HCT116 (cell line): ENCODE measurements at regions not wholly inside any gene's neighbourhood (a gene's known extent, or its start where the extent isn't known, plus 50 kb on each side); places are given as distances from the start of the nearest gene placed in this dataset.

Source experiments
- ATAC-seq: fragments of 200-7000 bp; cut with Tn5 transposase; 2 replicates; pipeline ENCODE4 v1.9.1; 2020; ENCODE audit warnings: mild to moderate bottlenecking, moderate library complexity
- BruUV-seq: library from RNA; stranded (reverse); fragments of 400-500 nt; replicated peaks from 2 replicates; lab custom pipeline; 2021; lab: Mats Ljungman, UMichigan
- CTCF ChIA-PET: fragments of 300-600 bp; sonication (Branson Sonifier 250); formaldehyde crosslinking; loops from one replicate; lab custom pipeline; 2021; ENCODE audit warnings: antibody characterized with exemption; lab: Charles Lee
- POLR2A ChIA-PET: fragments of 300-600, 350-600 bp; sonication (Branson Sonifier 250); formaldehyde crosslinking; loops from one replicate; lab custom pipeline; 2021; ENCODE audit warnings: antibody characterized with exemption; lab: Charles Lee
- RAD21 ChIA-PET, 2 experiments: fragments of 300-600 bp; sonication (Branson Sonifier 250); formaldehyde crosslinking; loops; one replicate each; lab custom pipeline; 2023; ENCODE audit warnings: low total read pairs in 2 of 2; ENCODE audit not compliant: uncharacterized antibody in 2 of 2, unreplicated experiment in 2 of 2, low non-redundant PET in 1 of 2; lab: Charles Lee
- DNase-seq: peaks from one replicate; pipeline ENCODE4 v3.0.0-alpha.2; 2010; ENCODE audit warnings: low read depth, low spot score
- H2AFZ ChIP-seq: fragments of 200-600 bp; shearing (Covaris generic), sonication (generic); 2 replicates; pipeline ENCODE4 v1.6.1; 2017; ENCODE audit warnings: low read depth, mixed run types, mixed read lengths, antibody characterized with exemption, low read length; ENCODE audit not compliant: poor library complexity, severe bottlenecking
- H3K27ac ChIP-seq: 2 replicates; pipeline ENCODE4 v1.5.1; 2012; ENCODE audit warnings: low read depth, low read length
- H3K27me3 ChIP-seq: fragments of 200-600 bp; sonication (generic); 2 replicates; pipeline ENCODE4 v1.6.1; 2016; ENCODE audit warnings: mixed run types, low read length, mixed read lengths; ENCODE audit not compliant: insufficient read depth
- H3K36me3 ChIP-seq, 2 experiments: fragments of 200-500 bp in 1 of 2; fragments of 200-600 bp in 1 of 2; sonication (Bioruptor generic) in 1 of 2; sonication (generic) in 1 of 2; 2 replicates each; pipeline versions ENCODE4 v1.5.1 to v1.6.1; 2014 to 2016; ENCODE audit warnings: low read length in 2 of 2, inconsistent platforms in 1 of 2, mixed read lengths in 1 of 2, mixed run types in 1 of 2; ENCODE audit not compliant: insufficient read depth in 2 of 2, control insufficient read depth in 1 of 2
- H3K4me1 ChIP-seq, 2 experiments: fragments of 200-600 bp in 1 of 2; sonication (generic) in 1 of 2; 2 replicates each; pipeline versions ENCODE4 v1.5.1 to v1.6.1; 2012 to 2017; ENCODE audit warnings: low read length in 2 of 2, inconsistent platforms in 1 of 2, mild to moderate bottlenecking in 1 of 2, mixed read lengths in 1 of 2, mixed run types in 1 of 2, moderate library complexity in 1 of 2; ENCODE audit not compliant: insufficient read depth in 2 of 2, control insufficient read depth in 1 of 2
- H3K4me2 ChIP-seq: fragments of 200-600 bp; sonication (generic); 2 replicates; pipeline ENCODE4 v1.6.1; 2017; ENCODE audit warnings: mixed run types, low read length, mixed read lengths
- H3K4me3 ChIP-seq, 2 experiments: fragments of 200-600 bp in 1 of 2; sonication (generic) in 1 of 2; replicated peaks in 1 of 2; 2 replicates each; pipeline ENCODE4 v1.5.1; 2011 to 2016; ENCODE audit warnings: low read length in 2 of 2, control low read depth in 1 of 2, low read depth in 1 of 2, mild to moderate bottlenecking in 1 of 2, mixed read lengths in 1 of 2, mixed run types in 1 of 2
- H3K79me2 ChIP-seq: fragments of 200-600 bp; sonication (generic); 2 replicates; pipeline ENCODE4 v1.6.1; 2017; ENCODE audit warnings: mild to moderate bottlenecking, mixed run types, low read length, moderate library complexity, mixed read lengths; ENCODE audit not compliant: insufficient read depth
- H3K9ac ChIP-seq: fragments of 200-600 bp; sonication (generic); 2 replicates; pipeline ENCODE4 v1.6.1; 2016; ENCODE audit warnings: low read length, mixed read lengths
- H3K9me2 ChIP-seq: fragments of 200-600 bp; sonication (generic), shearing (Covaris generic); 2 replicates; pipeline ENCODE4 v1.6.1; 2017; ENCODE audit warnings: mixed run types, mild to moderate bottlenecking, moderate library complexity; ENCODE audit not compliant: insufficient read depth
- H3K9me3 ChIP-seq, 2 experiments: fragments of 200-500 bp in 1 of 2; fragments of 200-600 bp in 1 of 2; sonication (Bioruptor generic) in 1 of 2; sonication (generic) in 1 of 2; 2 replicates each; pipeline ENCODE4 v1.6.1; 2014 to 2017; ENCODE audit warnings: low read length in 2 of 2, mixed read lengths in 2 of 2, inconsistent platforms in 1 of 2, low read depth in 1 of 2, mild to moderate bottlenecking in 1 of 2, mixed run types in 1 of 2, moderate library complexity in 1 of 2; ENCODE audit not compliant: control insufficient read depth in 1 of 2, insufficient read depth in 1 of 2
- H4K20me1 ChIP-seq: fragments of 200-600 bp; sonication (generic), shearing (Covaris generic); 2 replicates; pipeline ENCODE4 v1.6.1; 2017; ENCODE audit warnings: mixed run types, mild to moderate bottlenecking, moderate library complexity; ENCODE audit not compliant: insufficient read depth
- CBX3 ChIP-seq: IDR thresholded peaks from 2 replicates; pipeline ENCODE4 v1.6.1; 2012; ENCODE audit warnings: low read depth
- EZH2 ChIP-seq: fragments of 200-600 bp; sonication (generic); IDR thresholded peaks from 2 replicates; pipeline ENCODE4 v1.6.1; 2017; ENCODE audit warnings: antibody characterized with exemption, mixed run types
- FOSL1 ChIP-seq: IDR thresholded peaks from 2 replicates; pipeline ENCODE4 v1.6.1; 2012; ENCODE audit warnings: low read depth
- POLR2AphosphoS5 ChIP-seq: IDR thresholded peaks from 2 replicates; pipeline ENCODE4 v1.6.1; 2011; ENCODE audit warnings: mild to moderate bottlenecking, low read depth, low read length, moderate library complexity
- REST ChIP-seq: IDR thresholded peaks from 2 replicates; pipeline ENCODE4 v1.6.1; 2012; ENCODE audit warnings: low read depth
- SRF ChIP-seq: IDR thresholded peaks from 2 replicates; pipeline ENCODE4 v1.6.1; 2012; ENCODE audit warnings: low read depth
- TCF7L2 ChIP-seq: IDR thresholded peaks from 2 replicates; pipeline ENCODE4 v1.7.0; 2011; ENCODE audit warnings: borderline replicate concordance, inconsistent platforms; ENCODE audit not compliant: insufficient read depth, insufficient read length; ENCODE audit errors: extremely low read depth
- YY1 ChIP-seq: IDR thresholded peaks from 2 replicates; pipeline ENCODE4 v1.6.1; 2011; ENCODE audit warnings: low read length, low read depth, moderate library complexity, mild to moderate bottlenecking; ENCODE audit not compliant: insufficient replicate concordance; ENCODE audit errors: extremely low read depth
- ZBTB33 ChIP-seq: IDR thresholded peaks from 2 replicates; pipeline ENCODE4 v1.6.1; 2011; ENCODE audit warnings: mild to moderate bottlenecking, low read length, moderate library complexity; ENCODE audit not compliant: insufficient replicate concordance; ENCODE audit errors: extremely low read depth
- intact Hi-C: fragments of 100-400 bp; cut with micrococcal nuclease; formaldehyde crosslinking; loops from 2 replicates; pipeline ENCODE4 v1.10.0; 2022

- no peak overlapping the region for H3K27ac ChIP-seq
Measured at GRCh38 chr6:74070711-74071110, 374.7 kb downstream of the CD109 start.

More at GRCh38 chr6:74070711-74071110, 374.7 kb downstream of the CD109 start:
- H3K79me2 ChIP-seq, result no peaks in the 10 kb centered on the region
- intact Hi-C loops, result no loop called here
- peaks cover 0 to 9% of the 10 kb centered on the region in 2 experiments; a peak in 1 of 4 replicates for H3K4me1 ChIP-seq
- H4K20me1 ChIP-seq, result no peaks in the 10 kb centered on the region
- CTCF ChIA-PET, result no interaction called here
- RAD21 ChIA-PET, result no interaction called here
- ATAC-seq, result no peak
- no peak overlapping the region for H3K4me3 ChIP-seq
- no peak overlapping the region for H3K4me2 ChIP-seq
- H3K27me3 ChIP-seq, result no peaks in the 10 kb centered on the region
- no TSS peak for BruUV-seq
- POLR2A ChIA-PET, result no interaction called here
- H3K9me3 ChIP-seq, result no peaks in the 10 kb centered on the region
- no peaks in the 10 kb centered on the region for H3K36me3 ChIP-seq
- H3K9ac ChIP-seq, result no peak overlapping the region
- no peak for DNase-seq
- no peak overlapping the region for H2AFZ ChIP-seq
- TF ChIP-seq POLR2AphosphoS5, result no peak
- no peak for TF ChIP-seq FOSL1
- no peak for TF ChIP-seq SRF
- no peak for TF ChIP-seq YY1
- no peak for TF ChIP-seq EZH2
- no peak for TF ChIP-seq ZBTB33
- TF ChIP-seq CBX3, result no peak
- no peak for TF ChIP-seq TCF7L2
- TF ChIP-seq REST, result no peak
- TF ChIP-seq, all 23 proteins: peak for 0
- H3K9me2 ChIP-seq, result no peaks in the 10 kb centered on the region
